Spinal cord (tissue), 9 donors: ENCODE measurements at regions not wholly inside any gene's neighbourhood (a gene's known extent, or its start where the extent isn't known, plus 50 kb on each side); places are given as distances from the start of the nearest gene placed in this dataset.

ENCODE experiments used
- DNase-seq, 6 donors: peaks; one replicate each; pipeline versions ENCODE4 v3.0.0 to v3.0.0-alpha.2; 2013 to 2015; ENCODE audit warnings: low spot score in 6 of 6, low read depth in 4 of 6
- H3K27ac ChIP-seq: one replicate; pipeline ENCODE4 v1.5.1; 2013; ENCODE audit warnings: low read depth, low read length, control low read depth
- H3K27me3 ChIP-seq: one replicate; pipeline ENCODE4 v1.6.1; 2013; ENCODE audit warnings: low read length; ENCODE audit not compliant: control insufficient read depth, insufficient read depth
- H3K36me3 ChIP-seq: one replicate; pipeline ENCODE4 v1.6.1; 2013; ENCODE audit warnings: low read length; ENCODE audit not compliant: control insufficient read depth, insufficient read depth
- H3K4me1 ChIP-seq: one replicate; pipeline ENCODE4 v1.6.1; 2013; ENCODE audit warnings: low read length; ENCODE audit not compliant: control insufficient read depth, insufficient read depth
- H3K4me3 ChIP-seq: one replicate; pipeline ENCODE4 v1.5.1; 2013; ENCODE audit warnings: low read depth, low read length, control low read depth
- H3K9me3 ChIP-seq: one replicate; pipeline ENCODE4 v1.6.1; 2013; ENCODE audit warnings: low read length; ENCODE audit not compliant: control insufficient read depth, insufficient read depth
- WGBS: methylation state at CpG from one replicate; pipeline ENCODE4 v1.1.5; 2013; ENCODE audit warnings: missing lambda C conversion rate; ENCODE audit not compliant: insufficient coverage; 5-methylcytosine and 5-hydroxymethylcytosine counted together
- donor health status: healthy.

GRCh38 chr9:79301551-79302391 lies 270.0 kb upstream of the TLE4 start:
- no peak overlapping the region for H3K4me3 ChIP-seq
- no peaks in the 10 kb centered on the region for H3K9me3 ChIP-seq
- H3K4me1 ChIP-seq, result no peaks in the 10 kb centered on the region
- no peak overlapping the region for H3K27ac ChIP-seq
- DNase-seq, result no peak
- no peaks in the 10 kb centered on the region for H3K36me3 ChIP-seq
- H3K27me3 ChIP-seq, result peaks cover 8% of the 10 kb centered on the region
- WGBS, result 40% methylated on average over 3 of the region's 8 CpGs

- H3K36me3 ChIP-seq, result no peaks in the 10 kb centered on the region
- peaks cover 8% of the 10 kb centered on the region for H3K27me3 ChIP-seq
- no peaks in the 10 kb centered on the region for H3K4me1 ChIP-seq
- H3K27ac ChIP-seq, result no peak overlapping the region
- no peak overlapping the region for H3K4me3 ChIP-seq
- H3K9me3 ChIP-seq, result no peaks in the 10 kb centered on the region
- no peak for DNase-seq
- no CpG with 5 or more reads among the region's 4 CpGs for WGBS
Observed at GRCh38 chr9:79302569-79302968, 269.2 kb upstream of the TLE4 start.

- Histone ChIP-seq H3K4me1 (no peaks in the 10 kb centered on the region), H3K9me3 (no peaks in the 10 kb centered on the region), H3K4me3 (no peak overlapping the region), H3K27ac (no peak overlapping the region), H3K27me3 (no peaks in the 10 kb centered on the region), H3K36me3 (no peaks in the 10 kb centered on the region)
- DNase-seq, result no peak
- 90% methylated on average over 4 of the region's 6 CpGs for WGBS
Observed at GRCh38 chr9:79308012-79308411, 263.8 kb upstream of the TLE4 start.

GRCh38 chr9:79312686-79313421 lies 258.9 kb upstream of the TLE4 start:
- no peaks in the 10 kb centered on the region for H3K9me3 ChIP-seq
- DNase-seq, result peak in 1 of 6 donors; percentile 22
- WGBS, result 77% methylated on average over 12 of the region's 13 CpGs
- no peak overlapping the region for H3K4me3 ChIP-seq
- no peak overlapping the region for H3K27ac ChIP-seq
- peaks cover 3% of the 10 kb centered on the region for H3K27me3 ChIP-seq
- no peaks in the 10 kb centered on the region for H3K4me1 ChIP-seq
- no peaks in the 10 kb centered on the region for H3K36me3 ChIP-seq

GRCh38 chr9:79325501-79325900 lies 246.3 kb upstream of the TLE4 start:
- Histone ChIP-seq H3K27me3 (no peaks in the 10 kb centered on the region), H3K4me1 (no peaks in the 10 kb centered on the region), H3K36me3 (no peaks in the 10 kb centered on the region), H3K4me3 (no peak overlapping the region), H3K9me3 (no peaks in the 10 kb centered on the region), H3K27ac (no peak overlapping the region)
- WGBS, result 80% methylated on average over 1 of the region's 3 CpGs
- no peak for DNase-seq

- H3K27ac ChIP-seq, result no peak overlapping the region
- no peak overlapping the region for H3K4me3 ChIP-seq
- DNase-seq, result no peak
- H3K9me3 ChIP-seq, result no peaks in the 10 kb centered on the region
- H3K4me1 ChIP-seq, result no peaks in the 10 kb centered on the region
- no peaks in the 10 kb centered on the region for H3K27me3 ChIP-seq
- H3K36me3 ChIP-seq, result no peaks in the 10 kb centered on the region
- no CpG with 5 or more reads among the region's 1 CpG for WGBS
Observed at GRCh38 chr9:79329861-79330260, 241.9 kb upstream of the TLE4 start.

GRCh38 chr9:79334001-79334400 lies 237.8 kb upstream of the TLE4 start:
- Histone ChIP-seq H3K36me3 (no peaks in the 10 kb centered on the region), H3K4me3 (no peak overlapping the region), H3K9me3 (no peaks in the 10 kb centered on the region), H3K4me1 (no peaks in the 10 kb centered on the region), H3K27ac (no peak overlapping the region), H3K27me3 (no peaks in the 10 kb centered on the region)
- DNase-seq, result no peak
- 70% methylated on average over 3 of the region's 6 CpGs for WGBS

- no peaks in the 10 kb centered on the region for H3K27me3 ChIP-seq
- no CpG with 5 or more reads among the region's 1 CpG for WGBS
- no peak overlapping the region for H3K4me3 ChIP-seq
- H3K9me3 ChIP-seq, result no peaks in the 10 kb centered on the region
- DNase-seq, result no peak
- no peak overlapping the region for H3K27ac ChIP-seq
- H3K36me3 ChIP-seq, result no peaks in the 10 kb centered on the region
- H3K4me1 ChIP-seq, result no peaks in the 10 kb centered on the region
Observed at GRCh38 chr9:79334711-79335110, 237.1 kb upstream of the TLE4 start.

GRCh38 chr9:79335987-79336386 lies 235.8 kb upstream of the TLE4 start:
- DNase-seq, result no peak
- 86% methylated on average over 1 of the region's 1 CpG for WGBS
- Histone ChIP-seq H3K36me3 (no peaks in the 10 kb centered on the region), H3K27me3 (no peaks in the 10 kb centered on the region), H3K27ac (no peak overlapping the region), H3K4me1 (no peaks in the 10 kb centered on the region), H3K4me3 (no peak overlapping the region), H3K9me3 (no peaks in the 10 kb centered on the region)

GRCh38 chr9:79341561-79341960 lies 230.2 kb upstream of the TLE4 start:
- Histone ChIP-seq H3K9me3 (no peaks in the 10 kb centered on the region), H3K27me3 (no peaks in the 10 kb centered on the region), H3K27ac (no peak overlapping the region), H3K4me3 (no peak overlapping the region), H3K4me1 (no peaks in the 10 kb centered on the region), H3K36me3 (no peaks in the 10 kb centered on the region)
- no peak for DNase-seq
- 96% methylated on average over 4 of the region's 6 CpGs for WGBS
